Frontal cortex (tissue), 3 donors: ENCODE measurements at regions not wholly inside any gene's neighbourhood (a gene's known extent, or its start where the extent isn't known, plus 50 kb on each side); places are given as distances from the start of the nearest gene placed in this dataset.
"Not testable (repeated sequence)": the region's sequence is repeated elsewhere in the genome, so short reads cannot be mapped to it uniquely, and the experiment has no call there.

ENCODE experiments used
- DNase-seq, 2 donors: peaks; one replicate each; pipeline ENCODE4 v3.0.0; 2012; ENCODE audit warnings: low spot score in 2 of 2
- FAIRE-seq: peaks from 2 replicates; lab custom pipeline; 2012; peaks lifted over from hg19 to GRCh38; lab: Jason Lieb, UNC
- donor health status: control.
- donor health status: control.
- donor health status: control.

GRCh38 chr4:124952601-124953000 lies 240.1 kb upstream of the ANKRD50 start:
- DNase-seq (no peak), FAIRE-seq (no peak)

- FAIRE-seq, result no peak
Observed at GRCh38 chr4:124948976-124949597, 236.6 kb upstream of the ANKRD50 start.

DNA sequence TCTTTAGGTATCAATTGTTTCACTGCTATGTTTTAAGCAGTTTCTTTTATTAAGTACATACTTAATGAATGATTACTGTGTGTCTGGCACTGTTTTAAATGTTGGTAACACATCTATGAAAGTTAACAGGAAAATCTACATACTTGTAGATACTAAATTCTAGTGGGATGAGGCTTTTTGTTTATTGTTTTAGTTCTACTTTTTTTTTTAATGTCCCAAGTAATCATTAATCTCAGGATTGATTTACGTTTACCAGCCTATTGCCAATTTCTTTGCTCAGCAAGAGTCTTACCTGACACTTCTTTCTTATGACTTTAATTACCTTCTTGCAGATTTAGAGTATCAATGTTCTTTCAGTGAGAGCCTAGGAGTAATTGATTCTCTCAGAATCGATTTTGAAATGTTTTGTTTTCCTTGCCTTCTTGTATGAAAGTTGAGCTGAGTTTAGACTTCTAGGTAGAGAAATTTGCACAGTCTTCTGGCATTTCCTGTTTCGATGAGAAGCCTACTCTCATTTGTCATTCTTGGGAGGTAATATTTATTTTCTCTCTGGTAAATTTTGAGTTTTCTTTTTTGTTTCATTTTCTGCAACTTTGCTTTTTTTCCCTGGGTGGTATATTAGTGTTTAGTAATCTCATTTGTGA lies 235.2 kb upstream of the ANKRD50 start:
- FAIRE-seq, result no peak
- no peak for DNase-seq

More at GRCh38 chr4:124948976-124949597, 236.6 kb upstream of the ANKRD50 start:
- no peak for DNase-seq

DNA sequence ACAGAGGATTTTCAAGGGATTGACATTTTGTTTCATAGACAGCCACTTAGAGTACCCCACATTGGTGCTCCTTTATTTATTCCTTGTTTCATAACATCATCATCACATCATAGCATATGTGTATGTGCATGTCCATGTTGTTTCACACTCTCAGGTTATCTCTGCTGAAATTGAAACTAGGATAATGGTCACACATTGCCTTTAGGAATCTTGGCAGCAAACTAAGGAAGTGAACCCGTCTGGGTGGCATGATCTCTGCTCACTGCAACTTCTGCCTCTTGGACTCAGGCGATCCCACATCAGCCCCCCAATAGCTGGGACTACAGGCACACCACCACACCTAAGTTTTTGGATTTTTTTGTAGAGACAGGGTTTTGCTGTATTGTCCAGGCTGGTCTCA lies 234.2 kb upstream of the ANKRD50 start:
- DNase-seq, result no peak

GRCh38 chr4:124945422-124945821 lies 232.9 kb upstream of the ANKRD50 start:
- no peak for FAIRE-seq
- no peak for DNase-seq

More for the DNA sequence above, 234.2 kb upstream of the ANKRD50 start:
- FAIRE-seq, result no peak

- DNase-seq (no peak), FAIRE-seq (no peak)
Observed at GRCh38 chr4:124943938-124944337, 231.4 kb upstream of the ANKRD50 start.

GRCh38 chr4:124943145-124943889 lies 230.8 kb upstream of the ANKRD50 start:
- no peak for DNase-seq
- no peak for FAIRE-seq

DNA sequence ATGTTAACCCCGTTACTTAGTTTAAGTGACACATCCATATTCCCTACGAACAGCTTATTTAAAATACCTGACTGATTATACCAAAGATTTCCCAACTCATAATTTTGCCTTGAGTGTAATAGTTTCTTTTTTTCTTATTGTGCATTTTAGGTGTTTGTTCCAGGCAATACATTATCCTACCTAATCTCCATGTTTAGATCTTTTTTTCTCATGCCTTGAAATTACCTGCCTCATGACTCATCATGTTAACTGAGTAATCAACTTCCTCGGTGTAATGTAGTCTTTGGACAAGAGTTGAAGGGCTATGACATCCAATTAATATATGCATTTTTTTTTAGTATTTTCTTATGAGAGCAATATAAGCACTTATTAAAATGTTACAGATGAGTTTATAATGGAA lies 228.7 kb upstream of the ANKRD50 start:
- FAIRE-seq (no peak), DNase-seq (no peak)

DNA sequence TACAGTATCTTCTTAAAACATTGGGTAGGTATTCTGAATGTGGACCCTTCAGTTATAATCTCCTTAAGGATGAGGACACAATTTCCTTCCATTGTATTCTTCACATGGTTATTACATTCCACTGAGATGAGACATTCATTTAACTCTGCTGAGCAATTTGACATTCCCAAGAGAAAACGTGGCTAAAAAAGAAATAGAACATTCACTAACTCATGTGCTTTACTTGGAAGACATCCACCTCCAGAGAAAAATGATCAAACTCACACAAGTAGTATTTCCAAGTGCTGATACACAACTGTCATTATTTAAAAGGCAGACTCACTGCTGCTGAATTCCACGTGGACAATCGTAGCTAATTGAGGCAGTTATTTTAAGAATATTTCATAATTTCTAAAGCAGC lies 227.9 kb upstream of the ANKRD50 start:
- DNase-seq (no peak), FAIRE-seq (no peak)

GRCh38 chr4:124939908-124940307 lies 227.4 kb upstream of the ANKRD50 start:
- FAIRE-seq (no peak), DNase-seq (no peak)

DNA sequence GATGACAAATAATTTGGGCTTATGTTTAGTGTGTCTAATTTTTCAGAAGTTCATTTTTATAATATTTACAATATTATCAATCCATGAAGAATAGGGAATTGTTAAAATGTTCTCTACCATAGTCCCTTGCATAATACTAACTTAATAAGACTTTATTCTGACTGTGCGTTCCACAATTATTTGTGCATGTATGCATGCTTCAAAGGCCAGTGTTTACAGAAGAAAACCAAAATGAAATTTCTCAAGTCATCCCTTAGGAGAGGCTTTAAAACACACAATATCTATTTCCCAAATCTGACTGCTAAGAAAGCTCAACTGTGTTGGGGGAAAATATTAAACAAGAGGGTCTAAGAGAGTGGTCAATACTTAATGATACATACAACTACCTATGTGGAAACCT lies 226.3 kb upstream of the ANKRD50 start:
- DNase-seq (no peak), FAIRE-seq (no peak)

GRCh38 chr4:124937993-124938392 lies 225.5 kb upstream of the ANKRD50 start:
- FAIRE-seq, result no peak

DNA sequence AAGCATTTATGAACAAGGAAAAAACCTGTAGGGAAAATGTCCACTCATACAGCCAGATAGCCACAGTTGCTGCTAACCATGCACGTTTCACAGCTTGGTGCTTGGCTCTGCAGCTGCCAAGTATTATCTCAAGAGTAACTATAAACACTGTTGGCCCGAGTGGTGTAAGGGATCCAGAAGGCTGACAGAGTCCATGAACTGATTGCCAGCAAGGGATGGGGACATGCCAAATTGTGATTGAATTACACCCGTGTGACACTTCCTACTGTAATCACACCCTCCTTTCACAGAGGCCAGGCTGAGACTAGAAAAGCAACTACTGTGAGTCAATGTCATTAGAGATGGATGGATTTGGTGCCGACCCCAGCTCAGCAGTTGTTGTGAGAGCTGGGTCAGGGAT lies 223.9 kb upstream of the ANKRD50 start:
- no peak for DNase-seq
- FAIRE-seq, result no peak

More at GRCh38 chr4:124937993-124938392, 225.5 kb upstream of the ANKRD50 start:
- no peak for DNase-seq

GRCh38 chr4:124934916-124935315 lies 222.4 kb upstream of the ANKRD50 start:
- DNase-seq, result no peak
- no peak for FAIRE-seq

DNA sequence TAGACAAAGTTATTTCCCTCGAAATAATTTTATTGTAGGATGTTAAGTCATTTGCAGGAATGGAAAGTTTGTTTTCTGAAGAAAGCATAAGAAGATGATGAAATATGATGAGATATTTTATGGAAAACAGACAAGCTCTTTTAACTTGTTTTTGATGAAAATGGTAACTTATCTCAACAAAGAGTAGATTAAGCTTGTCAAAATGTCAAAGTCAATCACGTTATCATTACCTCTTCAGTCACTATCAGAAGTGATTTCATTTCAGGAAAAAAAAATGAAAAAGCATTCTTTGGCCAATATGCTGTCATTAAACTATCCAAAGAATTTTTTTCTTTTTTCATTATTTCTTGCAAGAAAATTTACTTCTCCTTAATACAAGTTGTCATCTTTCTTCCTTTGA lies 221.0 kb upstream of the ANKRD50 start:
- DNase-seq, result no peak
- FAIRE-seq, result no peak

- FAIRE-seq (no peak), DNase-seq (no peak)
Observed at GRCh38 chr4:124932447-124932846, 219.9 kb upstream of the ANKRD50 start.

DNA sequence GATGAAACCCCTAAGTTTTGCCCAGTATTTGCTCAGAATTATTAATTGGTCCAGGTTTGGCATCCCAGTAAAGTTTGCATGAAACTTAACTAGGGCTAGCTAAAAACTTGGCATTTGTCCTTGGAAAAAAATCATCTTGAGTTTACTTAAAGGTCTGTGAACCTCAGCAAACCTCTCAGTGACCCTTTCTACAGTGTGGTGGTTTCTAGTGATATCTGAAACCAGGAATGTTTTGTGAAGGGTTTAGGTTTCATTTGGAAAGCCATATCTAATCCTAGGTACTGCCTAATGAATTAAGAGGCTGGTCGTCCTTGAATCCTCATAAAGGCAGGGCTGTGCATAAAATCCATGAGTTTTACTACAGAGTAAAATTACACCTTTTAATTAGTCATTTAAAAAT lies 218.5 kb upstream of the ANKRD50 start:
- DNase-seq (no peak), FAIRE-seq (no peak)

- not testable (repeated sequence) for FAIRE-seq, DNase-seq
Observed at GRCh38 chr4:124922748-124923147, 210.2 kb upstream of the ANKRD50 start.

DNA sequence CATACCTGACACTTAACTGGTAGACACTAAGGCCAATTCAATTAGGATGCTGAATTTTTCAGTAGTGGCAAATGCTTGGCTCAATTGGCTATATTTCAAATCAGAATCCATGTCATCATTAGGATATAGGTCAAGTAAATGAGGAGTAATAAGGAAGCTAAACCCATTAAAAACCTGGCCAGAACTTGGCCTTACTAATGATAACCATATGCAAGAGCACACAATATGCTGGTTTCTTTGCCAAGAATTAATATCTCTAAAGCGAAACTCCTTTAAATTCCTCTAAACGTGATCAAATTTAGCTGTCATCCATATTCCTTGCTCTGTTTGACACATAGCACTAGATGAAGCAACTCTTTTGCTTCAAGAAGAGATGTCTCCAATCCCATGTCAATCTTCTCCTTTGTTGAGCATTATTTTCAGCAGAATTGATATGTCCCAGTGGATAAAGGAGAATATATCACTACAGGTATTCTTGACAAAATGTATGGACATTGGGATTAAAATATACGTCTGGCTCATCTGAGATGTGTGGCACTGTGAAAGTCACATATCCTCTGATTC lies 206.1 kb upstream of the ANKRD50 start:
- no peak for DNase-seq
- FAIRE-seq, result no peak

- DNase-seq, result no peak
- FAIRE-seq, result no peak
Observed at GRCh38 chr4:124915073-124915472, 202.5 kb upstream of the ANKRD50 start.

- DNase-seq, result no peak
- no peak for FAIRE-seq
Observed at GRCh38 chr4:124913237-124913636, 200.7 kb upstream of the ANKRD50 start.
